K562 (cell line): ENCODE measurements at regions not wholly inside any gene's neighbourhood (a gene's known extent, or its start where the extent isn't known, plus 50 kb on each side); places are given as distances from the start of the nearest gene placed in this dataset.

Experiments used
- CHCHD3 ChIP-seq: fragments of 250-450 bp; sonication (Bioruptor Pico); IDR thresholded peaks from 2 replicates; pipeline ENCODE4 v2.1.2; 2022; ENCODE audit warnings: mild to moderate bottlenecking
- CHD1 ChIP-seq: fragments of 200-600 bp; sonication (generic); IDR thresholded peaks from one replicate; pipeline ENCODE4 v1.6.1; 2012; ENCODE audit warnings: mild to moderate bottlenecking, moderate library complexity, low read length, inconsistent platforms
- CHD2 ChIP-seq: IDR thresholded peaks from 2 replicates; pipeline ENCODE4 v1.6.1; 2011; ENCODE audit warnings: low read depth, low read length
- DLX4 ChIP-seq: fragments of 250-450 bp; sonication (Bioruptor Pico); IDR thresholded peaks from 2 replicates; pipeline ENCODE4 v1.6.1; 2021; ENCODE audit warnings: mild to moderate bottlenecking
- E2F5 ChIP-seq: sonication (generic); formaldehyde crosslinking; IDR thresholded peaks from 2 replicates; pipeline ENCODE4 v1.8.0; 2022; ENCODE audit warnings: mild to moderate bottlenecking, missing genetic modification reagents
- IRF2 ChIP-seq: sonication (generic); formaldehyde crosslinking; IDR thresholded peaks from 2 replicates; pipeline ENCODE4 v1.8.1; 2022; ENCODE audit warnings: mild to moderate bottlenecking, missing genetic modification reagents
- KDM1A ChIP-seq, 2 experiments: fragments of 450-650 bp; IDR thresholded peaks; 2 replicates each; pipeline ENCODE4 v1.6.1; 2016; ENCODE audit warnings: mild to moderate bottlenecking in 2 of 2
- KLF13 ChIP-seq: fragments of 450-650 bp; IDR thresholded peaks from 2 replicates; pipeline ENCODE4 v1.6.1; 2016; ENCODE audit warnings: missing genetic modification characterization, low read depth, mild to moderate bottlenecking, missing compliant biosample characterization, moderate library complexity, borderline replicate concordance
- MYC ChIP-seq, 2 experiments: fragments of 250-450 bp in 1 of 2; sonication (Bioruptor Pico) in 1 of 2; IDR thresholded peaks; 2 replicates each; pipeline versions ENCODE4 v1.5.1 to v1.6.1; 2012 to 2021; ENCODE audit warnings: low read depth in 2 of 2, borderline replicate concordance in 1 of 2, improper control_type of control experiment in 1 of 2, low read length in 1 of 2, mild to moderate bottlenecking in 1 of 2, moderate library complexity in 1 of 2
- POLR2H ChIP-seq: IDR thresholded peaks from 2 replicates; pipeline ENCODE4 v1.6.1; 2016; ENCODE audit warnings: missing genetic modification characterization, low read depth, mild to moderate bottlenecking, control low read depth, missing compliant biosample characterization, moderate library complexity
- PTTG1 ChIP-seq: fragments of 450-650 bp; IDR thresholded peaks from 2 replicates; pipeline ENCODE4 v1.6.1; 2016; ENCODE audit warnings: low read depth, mild to moderate bottlenecking, missing genetic modification characterization, missing compliant biosample characterization
- RBM14 ChIP-seq: fragments of 200-400 bp; formaldehyde crosslinking; IDR thresholded peaks from 2 replicates; pipeline ENCODE4 v1.6.1; 2018; ENCODE audit warnings: low read depth, mild to moderate bottlenecking, low read length, moderate library complexity, borderline replicate concordance; ENCODE audit not compliant: insufficient read depth
- RCOR1 ChIP-seq, 2 experiments: IDR thresholded peaks; 2 replicates each; pipeline ENCODE4 v1.6.1; 2012; ENCODE audit warnings: low read depth in 2 of 2, low read length in 2 of 2, borderline replicate concordance in 1 of 2, improper control_type of control experiment in 1 of 2
- STAG1 ChIP-seq: sonication (generic); formaldehyde crosslinking; IDR thresholded peaks from 2 replicates; pipeline ENCODE4 v1.5.0; 2020; ENCODE audit warnings: missing genetic modification reagents, borderline replicate concordance
- TCFL5 ChIP-seq: fragments of 250-450 bp; sonication (Bioruptor Pico); conservative IDR thresholded peaks from 2 replicates; pipeline ENCODE4 v1.6.1; 2021; ENCODE audit warnings: mild to moderate bottlenecking, moderate library complexity, matching md5 sums
- WHSC1 ChIP-seq: IDR thresholded peaks from one replicate; pipeline ENCODE4 v1.6.1; 2012; ENCODE audit warnings: low read length, control low read depth, inconsistent platforms
- XRCC5 ChIP-seq: fragments of 200-400 bp; formaldehyde crosslinking; IDR thresholded peaks from 2 replicates; pipeline ENCODE4 v1.6.1; 2017; ENCODE audit warnings: low read depth, mild to moderate bottlenecking, low read length
- ZNF175 ChIP-seq: fragments of 200-800 bp; sonication (Bioruptor generic); IDR thresholded peaks from 2 replicates; pipeline ENCODE4 v1.6.1; 2016; ENCODE audit warnings: low read depth, mild to moderate bottlenecking, missing genetic modification characterization, missing compliant biosample characterization
- ZNF512 ChIP-seq: IDR thresholded peaks from 2 replicates; pipeline ENCODE4 v1.6.1; 2016; ENCODE audit warnings: missing genetic modification characterization, missing compliant biosample characterization
- ZNF592 ChIP-seq: fragments of 450-650 bp; IDR thresholded peaks from 2 replicates; pipeline ENCODE4 v1.6.1; 2017; ENCODE audit warnings: antibody characterized with exemption, mild to moderate bottlenecking
- ZNF785 ChIP-seq: fragments of 250-450 bp; sonication (Bioruptor Pico); IDR thresholded peaks from 2 replicates; pipeline ENCODE4 v1.4.0; 2020; ENCODE audit warnings: mild to moderate bottlenecking

GRCh38 chr6:28710466-28711191, 184.9 kb downstream of the GPX5 start (continued):
- TF ChIP-seq PTTG1 (tag) (no peak), POLR2H (peak; percentile 100), DLX4 (CRISPR knock-in tag) (no peak), ZNF512 (tag) (no peak), WHSC1 (no peak), ZNF175 (CRISPR knock-in tag) (peak; percentile 49; the same call in 1 of the 2 replicates), MYC (IDR thresholded peaks at IDR 0.05; ENCODE audit: low read depth, low read length) (peak; percentile 84), MYC (CRISPR knock-in tag; IDR thresholded peaks at IDR 0.05; ENCODE audit: borderline replicate concordance, low read depth) (peak; percentile 74; the same call in 1 of the 2 replicates), E2F5 (CRISPR knock-in tag) (no peak; the same call in 1 of the 2 replicates), CHCHD3 (no peak), KDM1A (IDR thresholded peaks at IDR 0.05) (peak in 1 of 2 experiments; percentile 22; a peak in 2 of 4 replicates), TCFL5 (CRISPR knock-in tag) (no peak), STAG1 (no peak), XRCC5 (peak; percentile 91), KLF13 (tag) (peak; percentile 46), RBM14 (no peak), ZNF785 (no peak), IRF2 (CRISPR knock-in tag) (no peak), CHD2 (no peak), RCOR1 (IDR thresholded peaks at IDR 0.05; ENCODE audit: borderline replicate concordance in 1 of 2, low read depth in 2 of 2, low read length in 2 of 2) (peak in 1 of 2 experiments; percentile 86; a peak in 2 of 4 replicates), CHD1 (no peak), ZNF592 (peak; percentile 96)
